ENCODE measurements at regions not wholly inside any gene's neighbourhood (a gene's known extent, or its start where the extent isn't known, plus 50 kb on each side); places are given as distances from the start of the nearest gene placed in this dataset.
"Not testable (repeated sequence)": the region's sequence is repeated elsewhere in the genome, so short reads cannot be mapped to it uniquely, and the experiment has no call there.

- H3K27ac ChIP-seq = no peak overlapping the region
- TF ChIP-seq CTCF (conservative IDR thresholded peaks at IDR 0.05) (no peak), ZFX (IDR thresholded peaks at IDR 0.05) (no peak)
Measured at GRCh38 chr7:133167300-133167699, 85.4 kb upstream of the CHCHD3 start.

- not testable (repeated sequence) for H3K27ac ChIP-seq
Measured at GRCh38 chr7:133169167-133169822, 83.6 kb upstream of the EXOC4 start.

GRCh38 chr7:133177476-133177875 lies 75.4 kb upstream of the EXOC4 start:
- H3K27ac ChIP-seq = not testable (repeated sequence)

GRCh38 chr7:133180717-133181116 lies 72.2 kb upstream of the EXOC4 start:
- TF ChIP-seq ZFX (IDR thresholded peaks at IDR 0.05) (no peak), CTCF (conservative IDR thresholded peaks at IDR 0.05) (no peak)
- no peak overlapping the region for H3K27ac ChIP-seq

GRCh38 chr7:133183042-133183794 lies 69.7 kb upstream of the EXOC4 start:
- H3K27ac ChIP-seq = no peak overlapping the region
- TF ChIP-seq CTCF (conservative IDR thresholded peaks at IDR 0.05) (no peak), ZFX (IDR thresholded peaks at IDR 0.05) (no peak)

GRCh38 chr7:133183969-133184368 lies 68.9 kb upstream of the EXOC4 start:
- TF ChIP-seq ZFX (IDR thresholded peaks at IDR 0.05) = no peak
- TF ChIP-seq CTCF (conservative IDR thresholded peaks at IDR 0.05) = no peak
- no peak overlapping the region for H3K27ac ChIP-seq

- H3K27ac ChIP-seq = no peak overlapping the region
- TF ChIP-seq ZFX (IDR thresholded peaks at IDR 0.05) = no peak
- no peak for TF ChIP-seq CTCF (conservative IDR thresholded peaks at IDR 0.05)
Measured at GRCh38 chr7:133185512-133185911, 67.4 kb upstream of the EXOC4 start.

GRCh38 chr7:133186060-133186459 lies 66.8 kb upstream of the EXOC4 start:
- no peak overlapping the region for H3K27ac ChIP-seq

More at GRCh38 chr7:133186060-133186459, 66.8 kb upstream of the EXOC4 start:
- TF ChIP-seq ZFX (IDR thresholded peaks at IDR 0.05) = no peak
- TF ChIP-seq CTCF (conservative IDR thresholded peaks at IDR 0.05) = no peak

Data from C4-2B (cell line).